ENCODE measurements at regions not wholly inside any gene's neighbourhood (a gene's known extent, or its start where the extent isn't known, plus 50 kb on each side); places are given as distances from the start of the nearest gene placed in this dataset.

- no peak for TF ChIP-seq CTCF (IDR thresholded peaks at IDR 0.05; ENCODE audit: low read length, missing control alignments)
- no peak overlapping the region for H3K4me3 ChIP-seq (replicated peaks; ENCODE audit: low read depth, low read length)
- no peak for DNase-seq (ENCODE audit: low read depth)
Observed at GRCh38 chr12:77237896-77238295, 172.5 kb upstream of the E2F7 start.

GRCh38 chr12:77236066-77236465 lies 170.7 kb upstream of the E2F7 start:
- no peak overlapping the region for H3K4me3 ChIP-seq (replicated peaks; ENCODE audit: low read depth, low read length)
- peak; percentile 45 for DNase-seq (ENCODE audit: low read depth)
- TF ChIP-seq CTCF (IDR thresholded peaks at IDR 0.05; ENCODE audit: low read length, missing control alignments): no peak

GRCh38 chr12:77232045-77232444 lies 166.7 kb upstream of the E2F7 start:
- peak; percentile 53 for DNase-seq (ENCODE audit: low read depth)
- no peak for TF ChIP-seq CTCF (IDR thresholded peaks at IDR 0.05; ENCODE audit: low read length, missing control alignments)
- no peak overlapping the region for H3K4me3 ChIP-seq (replicated peaks; ENCODE audit: low read depth, low read length)

GRCh38 chr12:77231501-77231918 lies 166.1 kb upstream of the E2F7 start:
- H3K4me3 ChIP-seq (replicated peaks; ENCODE audit: low read depth, low read length): peak overlapping the region; percentile 6
- peak; percentile 94 for DNase-seq (ENCODE audit: low read depth)

GRCh38 chr12:77229640-77230442 lies 164.5 kb upstream of the E2F7 start:
- no peak overlapping the region for H3K4me3 ChIP-seq (replicated peaks; ENCODE audit: low read depth, low read length)
- peak; percentile 81 for DNase-seq (ENCODE audit: low read depth)
- TF ChIP-seq CTCF (IDR thresholded peaks at IDR 0.05; ENCODE audit: low read length, missing control alignments): no peak

More at GRCh38 chr12:77231501-77231918, 166.1 kb upstream of the E2F7 start:
- no peak for TF ChIP-seq CTCF (IDR thresholded peaks at IDR 0.05; ENCODE audit: low read length, missing control alignments)

GRCh38 chr12:77228376-77228775 lies 163.0 kb upstream of the E2F7 start:
- H3K4me3 ChIP-seq (replicated peaks; ENCODE audit: low read depth, low read length): no peak overlapping the region
- TF ChIP-seq CTCF (IDR thresholded peaks at IDR 0.05; ENCODE audit: low read length, missing control alignments): no peak
- DNase-seq (ENCODE audit: low read depth): no peak

- no peak for DNase-seq (ENCODE audit: low read depth)
- TF ChIP-seq CTCF (IDR thresholded peaks at IDR 0.05; ENCODE audit: low read length, missing control alignments): no peak
Observed at GRCh38 chr12:77226368-77226767, 161.0 kb upstream of the E2F7 start.

More at GRCh38 chr12:77226368-77226767, 161.0 kb upstream of the E2F7 start:
- no peak overlapping the region for H3K4me3 ChIP-seq (replicated peaks; ENCODE audit: low read depth, low read length)

All from fibroblast of pulmonary artery (primary cell).